SU-DHL-6 (cell line): ENCODE measurements at regions not wholly inside any gene's neighbourhood (a gene's known extent, or its start where the extent isn't known, plus 50 kb on each side); places are given as distances from the start of the nearest gene placed in this dataset.

Experiments used
- H2AFZ ChIP-seq: fragments of 200-600 bp; sonication (generic); 2 replicates; pipeline ENCODE4 v1.6.1; 2014; ENCODE audit warnings: low read depth, mild to moderate bottlenecking, moderate library complexity, mixed read lengths, antibody characterized with exemption, low read length; ENCODE audit not compliant: severe bottlenecking
- H3F3A ChIP-seq: fragments of 200-600 bp; shearing (Covaris generic); 2 replicates; pipeline ENCODE4 v1.6.0; 2016; ENCODE audit warnings: antibody characterized with exemption, mild to moderate bottlenecking; ENCODE audit not compliant: insufficient read depth
- H3K27ac ChIP-seq: fragments of 200-600 bp; sonication (generic); 2 replicates; pipeline ENCODE4 v1.5.1; 2016; ENCODE audit warnings: low read depth, mild to moderate bottlenecking, low read length, moderate library complexity, mixed read lengths
- H3K27me3 ChIP-seq: fragments of 200-600 bp; sonication (generic), shearing (Covaris generic); 2 replicates; pipeline ENCODE4 v1.6.0; 2014; ENCODE audit warnings: mild to moderate bottlenecking, low read length
- H3K36me3 ChIP-seq: fragments of 200-600 bp; sonication (generic); 2 replicates; pipeline ENCODE4 v1.6.1; 2014; ENCODE audit warnings: mild to moderate bottlenecking, low read length, mixed read lengths
- H3K4me2 ChIP-seq: fragments of 300-600, 200-600 bp; shearing (Covaris generic), sonication (generic); 2 replicates; pipeline ENCODE4 v1.6.0; 2014; ENCODE audit warnings: low read length, low read depth, mild to moderate bottlenecking; ENCODE audit not compliant: poor library complexity, severe bottlenecking
- H3K4me3 ChIP-seq: fragments of 200-600 bp; sonication (generic); 2 replicates; pipeline ENCODE4 v1.5.1; 2014; ENCODE audit warnings: antibody characterized with exemption, low read length, mild to moderate bottlenecking, mixed read lengths; ENCODE audit not compliant: insufficient read depth, poor library complexity, severe bottlenecking
- H3K79me2 ChIP-seq: fragments of 200-600 bp; sonication (generic); 2 replicates; pipeline ENCODE4 v1.6.1; 2014; ENCODE audit warnings: mild to moderate bottlenecking, low read length, moderate library complexity; ENCODE audit not compliant: insufficient read depth
- H3K9ac ChIP-seq: fragments of 200-600 bp; sonication (generic); 2 replicates; pipeline ENCODE4 v1.7.0; 2014; ENCODE audit warnings: mild to moderate bottlenecking, low read length
- H3K9me2 ChIP-seq: fragments of 200-600 bp; sonication (generic); replicated peaks from 2 replicates; pipeline ENCODE4 v1.6.1; 2014; ENCODE audit warnings: low read length; ENCODE audit not compliant: insufficient read depth
- H3K9me3 ChIP-seq: fragments of 200-600 bp; sonication (generic); 2 replicates; pipeline ENCODE4 v1.6.1; 2014; ENCODE audit warnings: low read length, mixed read lengths; ENCODE audit not compliant: insufficient read depth
- H4K20me1 ChIP-seq: fragments of 200-600 bp; sonication (generic); 2 replicates; pipeline ENCODE4 v1.6.1; 2014; ENCODE audit warnings: low read depth, mild to moderate bottlenecking, antibody characterized with exemption, low read length, moderate library complexity, mixed read lengths
- CTCF ChIP-seq: fragments of 200-600 bp; sonication (generic); IDR thresholded peaks from one replicate; pipeline ENCODE4 v1.5.1; 2017; ENCODE audit warnings: antibody characterized with exemption, mild to moderate bottlenecking, low read length, moderate library complexity; ENCODE audit not compliant: insufficient read depth, poor library complexity, severe bottlenecking
- EZH2phosphoT487 ChIP-seq: fragments of 200-600 bp; sonication (generic), shearing (Covaris generic); conservative IDR thresholded peaks from 2 replicates; pipeline ENCODE4 v1.6.1; 2018; ENCODE audit warnings: mild to moderate bottlenecking, antibody characterized with exemption, low read length, moderate library complexity, mixed read lengths

- Histone ChIP-seq H3K27ac (no peak overlapping the region), H3K27me3 (no peaks in the 10 kb centered on the region), H3K9me2 (no peaks in the 10 kb centered on the region), H2AFZ (no peak overlapping the region), H3K4me2 (no peak overlapping the region), H3K9me3 (no peaks in the 10 kb centered on the region), H3F3A (no peaks in the 10 kb centered on the region), H4K20me1 (no peaks in the 10 kb centered on the region), H3K36me3 (no peaks in the 10 kb centered on the region), H3K79me2 (no peaks in the 10 kb centered on the region), H3K4me3 (no peak overlapping the region), H3K9ac (no peak overlapping the region)
- TF ChIP-seq CTCF = no peak
- no peak for TF ChIP-seq EZH2phosphoT487
Observed at GRCh38 chr12:131209082-131210070, 255.7 kb downstream of the ADGRD1 start.

- no peak overlapping the region for H2AFZ ChIP-seq
- H4K20me1 ChIP-seq = no peaks in the 10 kb centered on the region
- no peaks in the 10 kb centered on the region for H3K36me3 ChIP-seq
- H3K4me3 ChIP-seq = no peak overlapping the region
- H3K4me2 ChIP-seq = no peak overlapping the region
- H3K9me2 ChIP-seq = no peaks in the 10 kb centered on the region
- H3F3A ChIP-seq = no peaks in the 10 kb centered on the region
- no peak for TF ChIP-seq CTCF
- no peak for TF ChIP-seq EZH2phosphoT487
- no peak overlapping the region for H3K27ac ChIP-seq
- no peaks in the 10 kb centered on the region for H3K79me2 ChIP-seq
- no peaks in the 10 kb centered on the region for H3K9me3 ChIP-seq
- H3K27me3 ChIP-seq = no peaks in the 10 kb centered on the region
- no peak overlapping the region for H3K9ac ChIP-seq
Observed at GRCh38 chr12:131210506-131211339, 257.0 kb downstream of the ADGRD1 start.

- Histone ChIP-seq H3K9ac (no peak overlapping the region), H4K20me1 (no peaks in the 10 kb centered on the region), H3F3A (no peaks in the 10 kb centered on the region), H3K27ac (no peak overlapping the region), H3K9me3 (no peaks in the 10 kb centered on the region), H3K79me2 (no peaks in the 10 kb centered on the region), H3K27me3 (no peaks in the 10 kb centered on the region), H3K4me3 (no peak overlapping the region), H3K9me2 (no peaks in the 10 kb centered on the region), H3K4me2 (no peak overlapping the region), H3K36me3 (no peaks in the 10 kb centered on the region), H2AFZ (no peak overlapping the region)
- no peak for TF ChIP-seq EZH2phosphoT487
- TF ChIP-seq CTCF = no peak
Observed at GRCh38 chr12:131211340-131211938, 257.7 kb downstream of the ADGRD1 start.
